ENCODE measurements at regions not wholly inside any gene's neighbourhood (a gene's known extent, or its start where the extent isn't known, plus 50 kb on each side); places are given as distances from the start of the nearest gene placed in this dataset.
A peak's percentile ranks its signal among the peaks of the same experiment; 100 is the strongest.

DNA sequence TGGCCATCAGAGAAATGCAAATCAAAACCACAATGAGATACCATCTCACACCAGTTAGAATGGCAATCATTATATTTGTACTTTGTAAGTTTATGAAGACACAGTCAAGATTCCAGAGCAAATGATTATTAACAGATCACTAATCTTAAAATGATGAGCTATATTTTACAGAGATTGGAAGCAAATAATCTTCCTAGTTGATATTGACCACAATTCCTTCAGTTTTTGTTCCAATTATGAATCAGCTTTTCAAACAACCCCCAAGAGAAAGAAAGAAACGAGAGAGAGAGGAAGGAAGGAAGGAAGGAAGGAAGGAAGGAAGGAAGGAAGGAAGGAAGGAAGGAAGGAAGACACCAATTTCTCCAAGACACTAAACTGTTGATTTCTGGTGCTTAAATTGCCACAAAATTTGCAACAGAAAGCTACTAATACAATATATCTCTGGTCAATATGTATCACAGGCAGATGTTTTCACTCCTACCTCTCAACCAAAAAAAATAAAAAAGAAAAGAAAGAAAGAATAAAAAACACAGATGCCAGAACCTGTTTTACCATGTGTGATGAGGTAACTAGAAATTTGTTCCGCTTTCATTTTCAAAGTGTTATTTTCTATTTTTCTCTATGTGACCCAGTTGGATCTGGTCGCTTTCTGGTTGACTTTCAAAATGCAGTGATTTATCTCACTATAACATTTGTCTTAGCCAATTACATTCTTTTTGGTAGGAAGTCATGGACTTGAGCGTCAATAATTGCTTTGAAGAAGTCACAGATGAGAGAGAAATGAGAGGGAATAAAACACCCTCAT is 1609.6 kb downstream of the SI start:
- DNase-seq: no peak
- ATAC-seq: no peak
- TF ChIP-seq, protein P1, sequence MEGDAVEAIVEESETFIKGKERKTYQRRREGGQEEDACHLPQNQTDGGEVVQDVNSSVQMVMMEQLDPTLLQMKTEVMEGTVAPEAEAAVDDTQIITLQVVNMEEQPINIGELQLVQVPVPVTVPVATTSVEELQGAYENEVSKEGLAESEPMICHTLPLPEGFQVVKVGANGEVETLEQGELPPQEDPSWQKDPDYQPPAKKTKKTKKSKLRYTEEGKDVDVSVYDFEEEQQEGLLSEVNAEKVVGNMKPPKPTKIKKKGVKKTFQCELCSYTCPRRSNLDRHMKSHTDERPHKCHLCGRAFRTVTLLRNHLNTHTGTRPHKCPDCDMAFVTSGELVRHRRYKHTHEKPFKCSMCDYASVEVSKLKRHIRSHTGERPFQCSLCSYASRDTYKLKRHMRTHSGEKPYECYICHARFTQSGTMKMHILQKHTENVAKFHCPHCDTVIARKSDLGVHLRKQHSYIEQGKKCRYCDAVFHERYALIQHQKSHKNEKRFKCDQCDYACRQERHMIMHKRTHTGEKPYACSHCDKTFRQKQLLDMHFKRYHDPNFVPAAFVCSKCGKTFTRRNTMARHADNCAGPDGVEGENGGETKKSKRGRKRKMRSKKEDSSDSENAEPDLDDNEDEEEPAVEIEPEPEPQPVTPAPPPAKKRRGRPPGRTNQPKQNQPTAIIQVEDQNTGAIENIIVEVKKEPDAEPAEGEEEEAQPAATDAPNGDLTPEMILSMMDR (IDR thresholded peaks at IDR 0.05): no peak
- no peaks in the 10 kb centered on the region for H3K4me1 ChIP-seq
- intact Hi-C loops (cut with DNase I): no loop called here
- no peaks in the 10 kb centered on the region for H3K36me3 ChIP-seq
- H3K9me3 ChIP-seq: no peaks in the 10 kb centered on the region
- no peaks in the 10 kb centered on the region for H3K27me3 ChIP-seq
- H3K4me3 ChIP-seq: no peak overlapping the region
- H3K27ac ChIP-seq: no peak overlapping the region

DNA sequence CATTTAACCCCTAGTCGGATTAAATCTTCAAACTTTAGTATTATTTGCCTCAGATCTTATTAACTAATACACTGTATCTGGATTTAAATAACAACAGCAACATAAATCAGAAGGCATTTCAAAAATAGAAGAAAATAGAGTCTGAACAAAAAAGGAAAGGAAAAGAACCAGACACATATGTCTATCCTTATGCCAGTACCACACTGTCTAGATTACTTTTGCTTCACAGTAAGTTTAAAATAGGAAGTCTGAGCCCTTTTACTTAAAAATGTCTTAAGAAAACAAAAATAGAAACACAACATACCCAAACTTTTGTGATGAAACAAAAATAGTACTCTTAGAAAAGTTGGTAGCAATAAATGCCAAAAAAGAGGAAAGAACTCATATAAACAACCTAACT is 1615.8 kb downstream of the SI start:
- intact Hi-C loops (cut with DNase I): no loop called here
- Histone ChIP-seq H3K9me3 (no peaks in the 10 kb centered on the region), H3K27me3 (no peaks in the 10 kb centered on the region), H3K36me3 (no peaks in the 10 kb centered on the region), H3K4me3 (no peak overlapping the region), H3K27ac (no peak overlapping the region), H3K4me1 (no peaks in the 10 kb centered on the region)
- TF ChIP-seq, protein P1 (IDR thresholded peaks at IDR 0.05): no peak
- ATAC-seq (no peak), DNase-seq (no peak)

DNA sequence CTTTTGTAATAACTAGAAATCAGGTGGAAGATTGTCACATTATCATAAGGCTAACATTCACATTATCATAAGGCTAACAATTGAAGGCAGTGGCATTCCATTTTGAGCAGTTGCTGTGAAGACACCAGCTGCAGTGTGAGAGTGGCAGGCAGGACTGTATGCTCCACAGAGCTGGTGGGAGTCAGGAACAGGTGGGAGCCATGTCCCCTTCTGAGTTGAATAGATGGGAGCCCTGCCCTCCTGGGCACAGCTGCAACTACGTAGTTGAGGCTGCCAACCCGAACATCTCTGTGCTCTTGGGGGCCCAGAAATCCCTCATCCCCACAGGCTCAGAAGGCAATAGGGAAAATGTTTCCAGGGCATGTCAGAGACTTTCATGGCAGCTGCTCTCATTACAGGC is 1627.6 kb downstream of the SI start:
- H3K9me3 ChIP-seq: no peaks in the 10 kb centered on the region
- no peaks in the 10 kb centered on the region for H3K4me1 ChIP-seq
- DNase-seq (no peak), ATAC-seq (peak; percentile 19)
- intact Hi-C loops (cut with DNase I): no loop called here
- no peaks in the 10 kb centered on the region for H3K27me3 ChIP-seq
- no peaks in the 10 kb centered on the region for H3K36me3 ChIP-seq
- no peak overlapping the region for H3K4me3 ChIP-seq
- TF ChIP-seq, protein P1 (IDR thresholded peaks at IDR 0.05): no peak
- no peak overlapping the region for H3K27ac ChIP-seq

DNA sequence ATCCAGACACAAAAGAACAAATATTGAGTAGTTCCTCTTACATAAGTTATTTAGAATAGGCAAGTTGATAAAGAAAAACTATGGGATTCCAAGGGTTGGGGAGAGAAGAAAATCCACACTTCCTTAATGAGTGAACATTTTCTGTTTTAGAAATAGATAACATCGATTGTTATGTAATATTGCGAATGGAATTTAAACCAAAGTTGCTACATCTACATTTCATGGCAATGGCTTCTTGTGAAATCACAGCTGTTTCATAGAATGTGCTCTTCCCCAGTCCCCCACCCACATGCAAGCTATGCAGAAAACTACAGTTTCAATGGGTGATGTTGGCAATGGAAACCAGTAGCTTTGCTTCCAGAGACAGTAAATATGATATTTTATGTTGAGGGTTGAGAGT is 1639.5 kb downstream of the SI start:
- ATAC-seq (no peak), DNase-seq (no peak)
- Histone ChIP-seq H3K4me3 (no peak overlapping the region), H3K4me1 (no peaks in the 10 kb centered on the region), H3K9me3 (no peaks in the 10 kb centered on the region), H3K27ac (no peak overlapping the region), H3K27me3 (no peaks in the 10 kb centered on the region), H3K36me3 (no peaks in the 10 kb centered on the region)
- intact Hi-C loops (cut with DNase I): no loop called here
- TF ChIP-seq, protein P1 (IDR thresholded peaks at IDR 0.05): no peak

DNA sequence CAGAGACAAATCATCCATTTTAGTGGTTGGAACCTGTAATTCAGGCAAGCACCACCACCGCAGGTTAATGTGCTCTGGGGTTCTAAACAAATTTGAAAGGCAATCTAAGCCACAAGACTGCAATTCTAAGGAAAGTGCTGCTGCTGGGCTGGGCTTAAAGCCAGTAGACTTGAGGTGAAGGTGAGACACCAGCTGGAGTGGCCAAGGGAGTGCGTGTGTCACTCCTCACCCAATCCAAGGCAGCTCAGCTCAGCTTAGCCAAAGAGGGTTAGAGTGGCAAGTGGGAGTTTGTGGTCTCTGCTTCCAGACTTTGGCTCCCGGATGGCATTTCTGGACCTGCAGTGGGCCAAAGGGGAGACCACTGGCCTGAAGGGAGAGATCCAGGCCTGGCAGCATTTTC is 1655.6 kb downstream of the SI start:
- no peaks in the 10 kb centered on the region for H3K4me1 ChIP-seq
- intact Hi-C loops (cut with DNase I): no loop called here
- TF ChIP-seq, protein P1 (IDR thresholded peaks at IDR 0.05): no peak
- no peak overlapping the region for H3K27ac ChIP-seq
- no peak overlapping the region for H3K4me3 ChIP-seq
- no peaks in the 10 kb centered on the region for H3K27me3 ChIP-seq
- DNase-seq: no peak
- H3K36me3 ChIP-seq: no peaks in the 10 kb centered on the region
- H3K9me3 ChIP-seq: no peaks in the 10 kb centered on the region
- ATAC-seq: peak; percentile 29

Data from upper lobe of right lung (tissue), 1 donor.